ENCODE measurements at regions not wholly inside any gene's neighbourhood (a gene's known extent, or its start where the extent isn't known, plus 50 kb on each side); places are given as distances from the start of the nearest gene placed in this dataset.
"Not testable (repeated sequence)": the region's sequence is repeated elsewhere in the genome, so short reads cannot be mapped to it uniquely, and the experiment has no call there.

GRCh38 chr10:84700668-84701369, 372.4 kb downstream of the CCSER2 start:
- DNase-seq (ENCODE audit: low read depth in 2 of 2), result no peak

- no peak for DNase-seq (ENCODE audit: low read depth in 2 of 2)
These were observed 373.0 kb downstream of the CCSER2 start for GRCh38 chr10:84701370-84701720.

- DNase-seq (ENCODE audit: low read depth in 2 of 2), result no peak
These were observed 375.7 kb downstream of the CCSER2 start for GRCh38 chr10:84704101-84704500.

- DNase-seq (ENCODE audit: low read depth in 2 of 2), result no peak
These were observed 378.0 kb downstream of the CCSER2 start for GRCh38 chr10:84706431-84706830.

GRCh38 chr10:84706875-84707274, 378.5 kb downstream of the CCSER2 start:
- DNase-seq (ENCODE audit: low read depth in 2 of 2), result no peak

GRCh38 chr10:84715911-84716310, 387.5 kb downstream of the CCSER2 start:
- no peak for DNase-seq (ENCODE audit: low read depth in 2 of 2)

- DNase-seq (ENCODE audit: low read depth in 2 of 2), result no peak
These were observed 390.7 kb downstream of the CCSER2 start for GRCh38 chr10:84718877-84719616.

- no peak for DNase-seq (ENCODE audit: low read depth in 2 of 2)
These were observed 391.3 kb downstream of the CCSER2 start for GRCh38 chr10:84719687-84720086.

GRCh38 chr10:84727398-84727797, 399.0 kb downstream of the CCSER2 start:
- DNase-seq (ENCODE audit: low read depth in 2 of 2), result no peak

GRCh38 chr10:84739126-84739525, 410.7 kb downstream of the CCSER2 start:
- not testable (repeated sequence) for DNase-seq (ENCODE audit: low read depth in 2 of 2)

GRCh38 chr10:84739641-84740040, 411.3 kb downstream of the CCSER2 start:
- DNase-seq (ENCODE audit: low read depth in 2 of 2), result no peak

- DNase-seq (ENCODE audit: low read depth in 2 of 2), result no peak
These were observed 415.1 kb downstream of the CCSER2 start for GRCh38 chr10:84743483-84743882.

- DNase-seq (ENCODE audit: low read depth in 2 of 2), result no peak
These were observed 426.9 kb downstream of the CCSER2 start for GRCh38 chr10:84755311-84755710.

GRCh38 chr10:84756653-84757052, 428.3 kb downstream of the CCSER2 start:
- DNase-seq (ENCODE audit: low read depth in 2 of 2), result not testable (repeated sequence)

GRCh38 chr10:84761994-84762614, 433.7 kb downstream of the CCSER2 start:
- DNase-seq (ENCODE audit: low read depth in 2 of 2), result not testable (repeated sequence)

GRCh38 chr10:84762754-84763394, 434.5 kb downstream of the CCSER2 start:
- DNase-seq (ENCODE audit: low read depth in 2 of 2), result no peak

GRCh38 chr10:84763965-84764364, 435.6 kb downstream of the CCSER2 start:
- no peak for DNase-seq (ENCODE audit: low read depth in 2 of 2)

- DNase-seq (ENCODE audit: low read depth in 2 of 2), result no peak
These were observed 436.7 kb downstream of the CCSER2 start for GRCh38 chr10:84765086-84765485.

- no peak for DNase-seq (ENCODE audit: low read depth in 2 of 2)
These were observed 437.3 kb downstream of the CCSER2 start for GRCh38 chr10:84765656-84766055.

GRCh38 chr10:84766923-84767322, 438.5 kb downstream of the CCSER2 start:
- no peak for DNase-seq (ENCODE audit: low read depth in 2 of 2)

- DNase-seq (ENCODE audit: low read depth in 2 of 2), result no peak
These were observed 439.7 kb downstream of the CCSER2 start for GRCh38 chr10:84768132-84768531.

GRCh38 chr10:84770824-84771223, 442.4 kb downstream of the CCSER2 start:
- no peak for DNase-seq (ENCODE audit: low read depth in 2 of 2)
